ENCODE measurements at regions not wholly inside any gene's neighbourhood (a gene's known extent, or its start where the extent isn't known, plus 50 kb on each side); places are given as distances from the start of the nearest gene placed in this dataset.
A peak's percentile ranks its signal among the peaks of the same experiment; 100 is the strongest.

DNA sequence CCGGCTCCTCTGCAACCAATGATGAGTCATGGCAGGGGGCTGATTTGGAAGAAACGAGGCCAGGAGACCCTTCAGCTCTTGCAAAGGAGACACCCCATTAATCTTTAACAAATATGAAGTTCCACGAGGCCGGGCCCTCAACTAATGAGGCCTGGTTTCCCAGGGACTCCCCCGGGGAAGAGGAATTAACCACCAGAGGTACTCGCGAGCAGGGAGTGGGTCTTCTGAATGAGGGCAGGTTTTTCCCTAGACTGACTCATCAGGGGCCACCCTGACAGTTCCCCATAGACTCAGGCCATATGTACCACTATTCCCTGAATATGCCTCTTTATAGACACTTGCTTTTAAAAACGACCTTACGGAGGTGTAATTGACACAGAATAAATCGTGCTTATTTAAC is 150.7 kb upstream of the LHX5 start:
- H3K9me3 Mint-ChIP-seq: peaks cover 7 to 14% of the 10 kb centered on the region in 2 donors
- ATAC-seq (no peak), DNase-seq (ENCODE audit: low spot score in 2 of 2) (no peak)
- H3K36me3 Mint-ChIP-seq: peaks cover 0 to 6% of the 10 kb centered on the region in 2 donors
- no peak overlapping the region for H3K27ac Mint-ChIP-seq

DNA sequence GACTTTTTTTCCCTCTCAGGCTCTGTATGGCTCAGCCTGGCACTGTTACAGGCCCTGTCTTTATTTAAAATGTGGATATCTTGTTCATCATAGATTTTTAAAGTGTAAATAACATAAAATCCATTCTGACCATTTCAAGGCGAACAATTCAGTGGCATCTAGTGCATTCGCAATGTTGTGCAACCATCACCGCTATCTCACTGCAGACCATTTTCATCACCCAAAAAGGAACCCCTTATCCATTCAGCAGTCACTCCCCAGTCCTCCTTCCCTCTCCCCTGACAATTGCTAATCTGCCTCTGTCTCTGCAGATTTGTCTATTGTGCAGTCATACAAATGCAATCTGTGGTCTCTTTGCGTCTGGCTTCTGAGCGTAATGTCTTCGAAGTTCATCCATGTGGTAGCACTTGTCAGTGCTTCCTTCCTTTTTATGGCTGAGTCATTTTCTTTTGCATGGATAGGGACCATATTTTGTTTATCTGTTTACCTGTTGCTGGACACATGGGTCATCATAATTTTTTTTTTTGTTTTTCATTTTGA is 148.8 kb upstream of the LHX5 start:
- ATAC-seq (no peak), DNase-seq (ENCODE audit: low spot score in 2 of 2) (no peak)
- Mint-ChIP-seq H3K9me3 (peaks cover 3 to 5% of the 10 kb centered on the region in 2 donors), H3K27ac (no peak overlapping the region), H3K36me3 (peaks cover 0 to 2% of the 10 kb centered on the region in 2 donors)

DNA sequence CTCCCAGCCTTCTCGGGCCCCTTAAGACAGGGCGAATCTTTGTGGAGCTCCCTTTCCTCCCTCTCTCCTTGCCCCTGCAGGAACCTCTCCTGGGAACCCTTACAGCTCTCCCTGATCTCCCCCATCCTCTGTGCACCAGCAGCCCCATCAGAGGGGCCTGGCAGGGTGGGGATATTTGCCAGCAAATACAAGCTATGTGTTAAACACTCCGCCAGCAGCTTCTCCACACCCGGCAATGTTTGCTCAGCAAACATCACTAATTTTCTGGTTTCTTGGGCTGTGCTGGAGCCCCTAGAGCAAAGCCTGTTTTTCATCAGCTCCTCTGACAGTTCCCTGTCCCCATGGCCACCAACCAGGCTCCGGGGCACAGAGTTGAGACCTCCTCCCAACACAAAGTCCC is 147.5 kb upstream of the LHX5 start:
- ATAC-seq (no peak), DNase-seq (ENCODE audit: low spot score in 2 of 2) (no peak)
- Mint-ChIP-seq H3K9me3 (peaks cover 0 to 2% of the 10 kb centered on the region in 2 donors), H3K36me3 (no peaks in the 10 kb centered on the region), H3K27ac (no peak overlapping the region)

GRCh38 chr12:113613414-113613813 is 141.7 kb upstream of the LHX5 start:
- H3K36me3 Mint-ChIP-seq: peaks cover 0 to 5% of the 10 kb centered on the region in 2 donors
- H3K9me3 Mint-ChIP-seq: no peaks in the 10 kb centered on the region
- ATAC-seq: no peak
- H3K27ac Mint-ChIP-seq: no peak overlapping the region
- no peak for DNase-seq (ENCODE audit: low spot score in 2 of 2)

DNA sequence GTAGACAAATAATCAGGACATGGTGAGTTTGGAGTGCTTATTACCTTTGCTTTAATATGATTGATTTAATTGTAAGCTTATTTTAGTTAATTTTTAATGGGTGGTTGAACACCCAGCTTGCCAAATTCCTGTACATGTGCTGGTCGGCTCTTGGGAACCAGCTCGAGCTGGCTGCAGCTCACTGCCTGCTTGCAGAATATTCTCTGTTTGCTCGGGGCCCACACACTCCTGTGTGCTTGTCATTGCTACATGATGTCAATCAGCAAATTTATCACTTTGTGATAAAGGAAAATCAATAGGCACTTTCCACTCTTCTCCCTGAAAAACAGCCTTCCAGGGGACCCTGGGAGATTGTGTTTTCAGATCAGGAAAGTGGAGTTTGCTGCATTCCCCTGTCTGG is 141.1 kb upstream of the LHX5 start:
- no peak overlapping the region for H3K27ac Mint-ChIP-seq
- no peak for ATAC-seq
- peaks cover 0 to 5% of the 10 kb centered on the region in 2 donors for H3K36me3 Mint-ChIP-seq
- H3K9me3 Mint-ChIP-seq: peaks cover 3 to 4% of the 10 kb centered on the region in 2 donors
- no peak for DNase-seq (ENCODE audit: low spot score in 2 of 2)

DNA sequence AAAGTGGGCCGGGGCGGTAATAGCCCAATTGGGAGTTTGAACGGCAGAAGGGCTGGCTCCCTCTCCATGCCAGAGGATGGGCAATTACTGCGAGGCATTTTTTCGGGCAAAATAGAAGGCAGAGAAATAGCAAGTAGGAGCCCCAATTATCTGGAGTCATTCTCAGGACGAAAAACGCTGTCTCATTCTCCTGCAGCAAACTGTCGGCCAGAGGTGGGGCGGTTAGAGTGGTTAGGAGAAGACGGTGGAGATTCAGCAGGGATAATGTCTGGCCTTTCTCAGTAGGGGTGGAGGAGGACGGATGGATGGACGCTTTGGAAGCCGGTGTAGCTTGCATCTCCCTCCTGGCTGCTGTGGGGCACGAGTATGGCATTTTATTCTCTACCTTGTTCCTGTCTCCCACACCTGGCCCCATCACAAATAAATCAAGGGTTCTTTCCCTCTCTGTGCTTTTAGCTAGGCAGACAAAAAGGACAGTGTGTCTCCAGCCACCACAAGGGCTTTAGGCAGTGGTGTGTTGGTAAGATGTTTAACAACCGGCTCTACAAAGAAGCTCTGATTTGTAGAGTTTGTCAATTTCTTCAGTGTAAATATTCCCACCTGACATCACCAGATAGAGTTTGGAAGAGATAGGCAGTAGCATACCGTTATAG is 140.5 kb upstream of the LHX5 start:
- H3K9me3 Mint-ChIP-seq: peaks cover 3 to 4% of the 10 kb centered on the region in 2 donors
- peaks cover 0 to 5% of the 10 kb centered on the region in 2 donors for H3K36me3 Mint-ChIP-seq
- ATAC-seq (no peak), DNase-seq (ENCODE audit: low spot score in 2 of 2) (no peak)
- no peak overlapping the region for H3K27ac Mint-ChIP-seq

DNA sequence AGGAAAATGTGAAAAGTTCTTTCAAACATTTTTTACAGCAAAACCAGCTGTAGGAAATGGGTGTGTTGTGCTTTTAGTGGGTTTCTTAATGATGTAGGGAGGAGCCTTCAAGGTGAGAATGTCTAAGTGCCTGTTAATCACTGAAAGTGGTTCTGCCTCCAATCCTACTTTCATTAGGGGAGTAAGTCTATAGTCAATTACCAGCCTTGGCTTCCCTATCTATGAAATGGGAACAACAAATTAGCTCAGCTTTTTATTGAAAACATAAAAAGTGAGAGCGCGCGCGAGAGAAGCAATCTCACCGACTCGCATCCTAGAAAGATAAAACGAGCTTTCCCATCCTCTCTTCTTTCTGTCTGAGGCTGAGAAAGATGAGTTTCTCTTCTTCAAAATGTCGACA is 140.0 kb upstream of the LHX5 start:
- DNase-seq (ENCODE audit: low spot score in 2 of 2) (no peak), ATAC-seq (no peak)
- Mint-ChIP-seq H3K9me3 (peaks cover 3 to 4% of the 10 kb centered on the region in 2 donors), H3K27ac (no peak overlapping the region), H3K36me3 (peaks cover 0 to 5% of the 10 kb centered on the region in 2 donors)

GRCh38 chr12:113610698-113611097 is 139.0 kb upstream of the LHX5 start:
- Mint-ChIP-seq H3K27ac (no peak overlapping the region), H3K9me3 (peaks cover 7 to 9% of the 10 kb centered on the region in 2 donors), H3K36me3 (peaks cover 0 to 5% of the 10 kb centered on the region in 2 donors)
- DNase-seq (ENCODE audit: low spot score in 2 of 2) (no peak), ATAC-seq (no peak)

DNA sequence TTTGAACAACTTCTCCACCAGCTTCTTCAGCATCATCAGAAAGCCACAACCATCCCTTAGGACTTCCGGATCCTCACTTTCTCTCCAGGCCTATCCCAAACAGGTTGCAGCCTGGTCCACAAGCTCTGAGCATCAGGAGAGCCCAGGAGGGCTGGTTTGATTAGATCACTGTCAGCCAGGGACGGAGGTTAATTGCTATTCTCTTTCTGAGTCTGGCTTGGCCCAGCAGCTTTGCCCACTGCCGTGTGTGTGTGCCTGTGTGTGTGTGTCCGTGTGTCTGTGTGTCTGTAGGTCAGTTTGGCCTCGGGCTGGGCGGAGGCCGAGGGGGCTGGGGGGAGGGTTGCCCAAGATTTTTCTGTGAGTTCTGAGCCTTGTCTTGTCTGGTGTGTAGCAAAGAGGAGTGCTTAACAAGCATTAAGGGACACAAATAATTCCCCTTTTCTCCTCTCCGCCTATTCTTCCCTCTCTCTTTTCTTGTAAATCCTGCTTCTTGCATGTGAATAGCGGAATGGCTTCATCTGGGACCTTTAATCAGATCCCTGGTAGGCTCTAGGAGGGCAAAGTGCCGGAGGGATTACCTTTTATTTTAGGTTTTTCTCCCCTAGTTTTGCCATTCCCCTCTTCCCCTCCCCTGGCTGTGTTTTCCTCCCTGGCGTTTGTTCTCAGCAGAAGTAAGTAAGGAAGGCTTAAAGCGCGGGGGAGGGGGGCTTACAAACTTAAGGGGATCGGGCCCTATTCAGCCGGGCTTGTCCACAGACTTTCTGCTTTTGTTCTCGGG is 138.2 kb upstream of the LHX5 start:
- Mint-ChIP-seq H3K9me3 (peaks cover 7 to 9% of the 10 kb centered on the region in 2 donors), H3K27ac (no peak overlapping the region), H3K36me3 (peaks cover 0 to 5% of the 10 kb centered on the region in 2 donors)
- DNase-seq (ENCODE audit: low spot score in 2 of 2) (no peak), ATAC-seq (no peak)

GRCh38 chr12:113604666-113605065 is 133.0 kb upstream of the LHX5 start:
- H3K9me3 Mint-ChIP-seq: peaks cover 7 to 9% of the 10 kb centered on the region in 2 donors
- no peak overlapping the region for H3K27ac Mint-ChIP-seq
- ATAC-seq (no peak), DNase-seq (ENCODE audit: low spot score in 2 of 2) (no peak)
- no peaks in the 10 kb centered on the region for H3K36me3 Mint-ChIP-seq

DNA sequence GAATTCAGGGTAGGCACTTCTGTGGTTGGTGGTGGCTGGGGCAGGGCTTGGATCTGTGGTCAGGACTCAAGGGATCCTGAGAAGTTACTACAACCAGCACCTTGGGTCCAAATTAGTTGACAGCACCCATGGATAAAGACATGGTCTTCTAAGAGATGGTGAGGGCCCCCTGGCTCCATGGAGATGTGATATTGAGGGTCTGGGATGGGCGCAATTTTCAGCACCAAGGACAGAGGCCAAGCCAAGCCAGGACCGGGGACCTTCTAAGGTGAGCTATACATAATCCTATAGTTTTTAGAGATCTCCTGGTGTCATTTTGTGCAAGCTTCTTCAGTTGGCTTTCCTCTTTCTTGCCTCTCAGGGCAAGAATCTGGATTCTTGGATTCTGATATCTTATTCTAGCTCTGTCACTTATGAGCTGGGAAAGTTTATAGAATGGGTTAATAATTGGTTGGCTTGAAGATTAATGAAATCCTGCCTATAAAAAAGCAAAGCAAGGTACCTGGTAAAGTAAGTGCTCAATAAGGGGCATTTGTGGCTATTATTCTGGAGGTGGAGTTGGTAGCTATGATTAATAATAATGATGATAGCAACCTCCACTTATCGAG is 130.1 kb upstream of the LHX5 start:
- ATAC-seq (no peak), DNase-seq (ENCODE audit: low spot score in 2 of 2) (no peak)
- H3K9me3 Mint-ChIP-seq: peaks cover 4 to 5% of the 10 kb centered on the region in 2 donors
- no peaks in the 10 kb centered on the region for H3K36me3 Mint-ChIP-seq
- no peak overlapping the region for H3K27ac Mint-ChIP-seq

- Mint-ChIP-seq H3K9me3 (peaks cover 0 to 6% of the 10 kb centered on the region in 2 donors), H3K27ac (no peak overlapping the region), H3K36me3 (peaks cover 0 to 6% of the 10 kb centered on the region in 2 donors)
- no peak for ATAC-seq
- no peak for DNase-seq (ENCODE audit: low spot score in 2 of 2)
These were observed 127.2 kb upstream of the LHX5 start for GRCh38 chr12:113598815-113599406.

- no peak for ATAC-seq
- Mint-ChIP-seq H3K27ac (no peak overlapping the region), H3K36me3 (peaks cover 0 to 6% of the 10 kb centered on the region in 2 donors), H3K9me3 (peaks cover 0 to 12% of the 10 kb centered on the region in 2 donors)
- no peak for DNase-seq (ENCODE audit: low spot score in 2 of 2)
These were observed 123.3 kb upstream of the LHX5 start for GRCh38 chr12:113594967-113595366.

DNA sequence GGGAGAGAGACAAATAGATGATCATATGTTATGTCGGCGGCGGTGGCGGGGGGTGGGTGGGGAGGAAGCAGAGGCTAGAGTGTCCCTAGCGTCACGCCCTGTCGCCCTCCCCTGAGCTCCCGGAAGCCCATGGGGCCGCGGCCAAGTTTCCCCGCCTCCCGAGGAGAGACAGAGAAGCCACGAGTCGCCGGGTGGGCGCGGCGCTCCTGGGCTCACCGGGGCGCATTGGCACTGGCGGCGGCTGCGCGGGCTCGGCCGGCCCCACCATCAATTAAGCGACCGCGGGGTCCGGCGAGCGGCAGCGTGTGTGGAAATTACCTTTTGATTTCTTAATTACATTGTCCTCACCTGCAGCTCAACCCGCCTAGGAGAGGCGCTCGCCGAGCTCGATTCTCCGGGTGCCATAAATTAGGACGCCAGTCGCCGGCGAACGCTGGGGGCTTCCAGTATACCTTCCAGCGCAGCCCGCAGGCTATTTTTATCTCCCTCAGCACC is 119.9 kb upstream of the LHX5 start:
- DNase-seq (ENCODE audit: low spot score in 2 of 2) (peak in 1 of 2 donors; percentile 12), ATAC-seq (peak in 1 of 2 donors; percentile 64)
- peaks cover 8 to 25% of the 10 kb centered on the region in 2 donors for H3K9me3 Mint-ChIP-seq
- H3K27ac Mint-ChIP-seq: no peak overlapping the region
- H3K36me3 Mint-ChIP-seq: peaks cover 0 to 6% of the 10 kb centered on the region in 2 donors

DNA sequence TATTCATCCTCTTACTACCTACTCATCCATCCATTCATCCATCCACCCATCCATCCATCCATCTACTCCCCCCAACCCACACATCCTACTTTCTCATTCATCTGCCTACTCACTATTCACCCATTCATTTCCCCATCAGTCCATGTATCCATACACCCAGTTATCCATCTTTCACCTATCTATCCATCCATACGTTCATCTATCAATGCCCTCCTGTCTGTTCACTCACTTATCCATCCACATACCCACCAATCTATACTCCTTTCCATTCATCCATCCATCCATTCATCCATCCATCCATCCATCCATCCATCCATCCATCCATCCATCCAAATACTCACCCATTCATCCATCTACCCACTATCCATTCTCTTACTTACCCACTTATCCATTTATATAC is 117.8 kb upstream of the LHX5 start:
- no peak for ATAC-seq
- Mint-ChIP-seq H3K27ac (no peak overlapping the region), H3K9me3 (peaks cover 8 to 19% of the 10 kb centered on the region in 2 donors), H3K36me3 (no peaks in the 10 kb centered on the region)
- no peak for DNase-seq (ENCODE audit: low spot score in 2 of 2)

DNA sequence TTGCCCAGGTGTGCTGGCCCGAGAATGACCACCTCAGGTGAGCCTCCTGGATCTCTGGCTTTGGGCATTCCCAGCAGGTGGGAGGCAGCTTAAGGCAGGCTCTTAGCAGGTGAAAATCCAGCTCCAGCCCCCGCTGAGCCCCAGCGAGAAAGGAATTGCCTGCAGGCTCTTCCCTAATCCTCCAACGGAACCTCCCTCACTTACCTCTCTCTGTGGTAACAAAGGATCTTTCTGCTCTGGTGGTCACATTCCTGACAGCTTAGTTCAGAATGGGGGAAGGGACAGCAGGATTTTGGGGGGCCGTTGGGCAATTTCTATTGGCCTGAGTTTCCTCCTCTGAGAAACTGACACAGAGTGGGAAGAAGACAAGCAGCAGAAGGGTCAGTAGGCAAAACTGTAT is 116.0 kb upstream of the LHX5 start:
- no peak for ATAC-seq
- no peak for DNase-seq (ENCODE audit: low spot score in 2 of 2)
- no peaks in the 10 kb centered on the region for H3K36me3 Mint-ChIP-seq
- no peak overlapping the region for H3K27ac Mint-ChIP-seq
- H3K9me3 Mint-ChIP-seq: peaks cover 8 to 19% of the 10 kb centered on the region in 2 donors

GRCh38 chr12:113586461-113586860 is 114.8 kb upstream of the LHX5 start:
- Mint-ChIP-seq H3K36me3 (no peaks in the 10 kb centered on the region), H3K27ac (no peak overlapping the region), H3K9me3 (peaks cover 15 to 19% of the 10 kb centered on the region in 2 donors)
- DNase-seq (ENCODE audit: low spot score in 2 of 2): no peak
- ATAC-seq: no peak

Measured in activated naive CD4-positive, alpha-beta T cell treated with anti-CD3 and anti-CD28 coated beads, Interleukin-2, amount 50 U/mL, for 72 hours (primary cell).